Urothelium cell line (cell line): ENCODE measurements at regions not wholly inside any gene's neighbourhood (a gene's known extent, or its start where the extent isn't known, plus 50 kb on each side); places are given as distances from the start of the nearest gene placed in this dataset.
"Not testable (repeated sequence)": the region's sequence is repeated elsewhere in the genome, so short reads cannot be mapped to it uniquely, and the experiment has no call there.

ENCODE experiments used
- DNase-seq: peaks from one replicate; pipeline ENCODE4 v3.0.0; 2011; ENCODE audit warnings: low spot score, mixed read lengths
- FAIRE-seq: peaks from 2 replicates; lab custom pipeline; 2011; peaks lifted over from hg19 to GRCh38; lab: Jason Lieb, UNC

- DNase-seq: peak; percentile 71
- FAIRE-seq: no peak
These were observed 57.1 kb downstream of the ADCYAP1 start for GRCh38 chr18:961644-962355.

- FAIRE-seq: no peak
- no peak for DNase-seq
These were observed 58.6 kb downstream of the ADCYAP1 start for GRCh38 chr18:963276-963675.

- FAIRE-seq (peak; percentile 42), DNase-seq (no peak)
These were observed 61.5 kb downstream of the ADCYAP1 start for GRCh38 chr18:965921-966758.

GRCh38 chr18:966759-967576, 62.3 kb downstream of the ADCYAP1 start:
- no peak for DNase-seq
- no peak for FAIRE-seq

GRCh38 chr18:968910-969309, 64.2 kb downstream of the ADCYAP1 start:
- FAIRE-seq: not testable (repeated sequence)

GRCh38 chr18:969311-969710, 64.6 kb downstream of the ADCYAP1 start:
- DNase-seq, FAIRE-seq: not testable (repeated sequence)

More at GRCh38 chr18:968910-969309, 64.2 kb downstream of the ADCYAP1 start:
- DNase-seq: not testable (repeated sequence)

- FAIRE-seq, DNase-seq: not testable (repeated sequence)
These were observed 69.9 kb downstream of the ADCYAP1 start for GRCh38 chr18:974606-975005.

GRCh38 chr18:976393-977128, 71.9 kb downstream of the ADCYAP1 start:
- FAIRE-seq: not testable (repeated sequence)

GRCh38 chr18:977327-977726, 72.7 kb downstream of the ADCYAP1 start:
- not testable (repeated sequence) for FAIRE-seq, DNase-seq

More at GRCh38 chr18:976393-977128, 71.9 kb downstream of the ADCYAP1 start:
- DNase-seq: not testable (repeated sequence)

- FAIRE-seq: not testable (repeated sequence)
These were observed 73.1 kb downstream of the ADCYAP1 start for GRCh38 chr18:977732-978131.

GRCh38 chr18:980586-980985, 75.9 kb downstream of the ADCYAP1 start:
- FAIRE-seq: no peak
- DNase-seq: no peak

More at GRCh38 chr18:977732-978131, 73.1 kb downstream of the ADCYAP1 start:
- not testable (repeated sequence) for DNase-seq

GRCh38 chr18:984004-984403, 79.3 kb downstream of the ADCYAP1 start:
- DNase-seq (no peak), FAIRE-seq (peak; percentile 50)

GRCh38 chr18:985212-985661, 80.6 kb downstream of the ADCYAP1 start:
- no peak for FAIRE-seq
- DNase-seq: no peak

- DNase-seq (no peak), FAIRE-seq (peak; percentile 85)
These were observed 81.4 kb downstream of the ADCYAP1 start for GRCh38 chr18:986051-986450.

GRCh38 chr18:986552-986951, 81.9 kb downstream of the ADCYAP1 start:
- FAIRE-seq: no peak
- DNase-seq: no peak

- DNase-seq: no peak
- peak; percentile 98 for FAIRE-seq
These were observed 82.9 kb downstream of the ADCYAP1 start for GRCh38 chr18:987325-988186.

GRCh38 chr18:989425-989824, 84.8 kb downstream of the ADCYAP1 start:
- peak; percentile 91 for FAIRE-seq
- DNase-seq: no peak

GRCh38 chr18:990197-990596, 85.5 kb downstream of the ADCYAP1 start:
- no peak for DNase-seq

GRCh38 chr18:991441-991840, 86.8 kb downstream of the ADCYAP1 start:
- no peak for FAIRE-seq
- DNase-seq: no peak

More at GRCh38 chr18:990197-990596, 85.5 kb downstream of the ADCYAP1 start:
- FAIRE-seq: peak; percentile 37
